ENCODE measurements at regions not wholly inside any gene's neighbourhood (a gene's known extent, or its start where the extent isn't known, plus 50 kb on each side); places are given as distances from the start of the nearest gene placed in this dataset.

GRCh38 chr5:12248831-12249230 lies 344.6 kb upstream of the CTNND2 start:
- no peak overlapping the region for H3K4me3 ChIP-seq (ENCODE audit: low read depth, low read length)
- no peak for TF ChIP-seq CTCF (IDR thresholded peaks at IDR 0.05; ENCODE audit: low read depth, low read length)

- no peak for TF ChIP-seq CTCF (IDR thresholded peaks at IDR 0.05; ENCODE audit: low read depth, low read length)
These were observed 341.8 kb upstream of the CTNND2 start for GRCh38 chr5:12246036-12246435.

GRCh38 chr5:12245429-12245828 lies 341.2 kb upstream of the CTNND2 start:
- TF ChIP-seq CTCF (IDR thresholded peaks at IDR 0.05; ENCODE audit: low read depth, low read length), result no peak
- no peak overlapping the region for H3K4me3 ChIP-seq (ENCODE audit: low read depth, low read length)

More at GRCh38 chr5:12246036-12246435, 341.8 kb upstream of the CTNND2 start:
- no peak overlapping the region for H3K4me3 ChIP-seq (ENCODE audit: low read depth, low read length)

GRCh38 chr5:12242950-12243888 lies 339.0 kb upstream of the CTNND2 start:
- H3K4me3 ChIP-seq (ENCODE audit: low read depth, low read length), result no peak overlapping the region
- no peak for TF ChIP-seq CTCF (IDR thresholded peaks at IDR 0.05; ENCODE audit: low read depth, low read length)

GRCh38 chr5:12237837-12238575 lies 333.8 kb upstream of the CTNND2 start:
- TF ChIP-seq CTCF (IDR thresholded peaks at IDR 0.05; ENCODE audit: low read depth, low read length), result no peak
- no peak overlapping the region for H3K4me3 ChIP-seq (ENCODE audit: low read depth, low read length)

- TF ChIP-seq CTCF (IDR thresholded peaks at IDR 0.05; ENCODE audit: low read depth, low read length), result no peak
- no peak overlapping the region for H3K4me3 ChIP-seq (ENCODE audit: low read depth, low read length)
These were observed 326.4 kb upstream of the CTNND2 start for GRCh38 chr5:12230659-12231058.

GRCh38 chr5:12217039-12217438 lies 312.8 kb upstream of the CTNND2 start:
- TF ChIP-seq CTCF (IDR thresholded peaks at IDR 0.05; ENCODE audit: low read depth, low read length), result no peak

More at GRCh38 chr5:12217039-12217438, 312.8 kb upstream of the CTNND2 start:
- H3K4me3 ChIP-seq (ENCODE audit: low read depth, low read length), result no peak overlapping the region
